ENCODE measurements at regions not wholly inside any gene's neighbourhood (a gene's known extent, or its start where the extent isn't known, plus 50 kb on each side); places are given as distances from the start of the nearest gene placed in this dataset.

- Histone ChIP-seq H3K27me3 (replicated peaks; ENCODE audit: insufficient read depth, low read length) (no peaks in the 10 kb centered on the region), H3K4me1 (ENCODE audit: low read length) (no peaks in the 10 kb centered on the region), H3K79me2 (ENCODE audit: low read length) (no peaks in the 10 kb centered on the region), H3K9me2 (replicated peaks; ENCODE audit: insufficient read depth, low read length) (no peaks in the 10 kb centered on the region), H3F3A (ENCODE audit: insufficient read depth, low read length) (no peaks in the 10 kb centered on the region), H2AFZ (ENCODE audit: low read length) (no peak overlapping the region), H3K4me2 (ENCODE audit: low read depth, low read length) (no peak overlapping the region), H4K20me1 (ENCODE audit: insufficient read depth, low read length) (no peaks in the 10 kb centered on the region), H3K36me3 (replicated peaks; ENCODE audit: insufficient read depth, low read length) (no peaks in the 10 kb centered on the region), H3K27ac (ENCODE audit: low read length) (no peak overlapping the region), H3K9ac (ENCODE audit: low read length) (no peak overlapping the region), H3K9me3 (replicated peaks; ENCODE audit: insufficient read depth, low read length) (no peaks in the 10 kb centered on the region), H3K4me3 (ENCODE audit: low read length) (no peak overlapping the region)
- no peak for DNase-seq
- TF ChIP-seq CTCF (IDR thresholded peaks at IDR 0.05; ENCODE audit: low read length): no peak
- no peak for TF ChIP-seq EZH2 (optimal IDR thresholded peaks at IDR 0.05; ENCODE audit: low read depth, low read length)
- TF ChIP-seq EZH2phosphoT487 (IDR thresholded peaks at IDR 0.05; ENCODE audit: low read length): no peak
These were observed 96.2 kb upstream of the PDE3A start for GRCh38 chr12:20272161-20272560.

GRCh38 chr12:20272801-20273200, 95.5 kb upstream of the PDE3A start:
- H3K4me3 ChIP-seq (ENCODE audit: low read length): no peak overlapping the region
- H3K27ac ChIP-seq (ENCODE audit: low read length): no peak overlapping the region
- H3K4me1 ChIP-seq (ENCODE audit: low read length): no peaks in the 10 kb centered on the region
- no peaks in the 10 kb centered on the region for H3K36me3 ChIP-seq (replicated peaks; ENCODE audit: insufficient read depth, low read length)
- H2AFZ ChIP-seq (ENCODE audit: low read length): no peak overlapping the region
- no peak for DNase-seq
- no peaks in the 10 kb centered on the region for H3K9me2 ChIP-seq (replicated peaks; ENCODE audit: insufficient read depth, low read length)
- no peak overlapping the region for H3K4me2 ChIP-seq (ENCODE audit: low read depth, low read length)
- H3K27me3 ChIP-seq (replicated peaks; ENCODE audit: insufficient read depth, low read length): no peaks in the 10 kb centered on the region
- H4K20me1 ChIP-seq (ENCODE audit: insufficient read depth, low read length): no peaks in the 10 kb centered on the region
- H3K79me2 ChIP-seq (ENCODE audit: low read length): no peaks in the 10 kb centered on the region
- H3K9ac ChIP-seq (ENCODE audit: low read length): no peak overlapping the region
- H3F3A ChIP-seq (ENCODE audit: insufficient read depth, low read length): no peaks in the 10 kb centered on the region
- no peak for TF ChIP-seq EZH2phosphoT487 (IDR thresholded peaks at IDR 0.05; ENCODE audit: low read length)
- no peak for TF ChIP-seq CTCF (IDR thresholded peaks at IDR 0.05; ENCODE audit: low read length)
- TF ChIP-seq EZH2 (optimal IDR thresholded peaks at IDR 0.05; ENCODE audit: low read depth, low read length): no peak
- H3K9me3 ChIP-seq (replicated peaks; ENCODE audit: insufficient read depth, low read length): no peaks in the 10 kb centered on the region

GRCh38 chr12:20274008-20274407, 94.3 kb upstream of the PDE3A start:
- no peak overlapping the region for H3K4me3 ChIP-seq (ENCODE audit: low read length)
- no peak overlapping the region for H3K4me2 ChIP-seq (ENCODE audit: low read depth, low read length)
- no peaks in the 10 kb centered on the region for H3K27me3 ChIP-seq (replicated peaks; ENCODE audit: insufficient read depth, low read length)

More at GRCh38 chr12:20274008-20274407, 94.3 kb upstream of the PDE3A start:
- Histone ChIP-seq H2AFZ (ENCODE audit: low read length) (no peak overlapping the region), H3K9ac (ENCODE audit: low read length) (no peak overlapping the region), H3K36me3 (replicated peaks; ENCODE audit: insufficient read depth, low read length) (no peaks in the 10 kb centered on the region), H3K9me3 (replicated peaks; ENCODE audit: insufficient read depth, low read length) (no peaks in the 10 kb centered on the region), H3K27ac (ENCODE audit: low read length) (no peak overlapping the region), H4K20me1 (ENCODE audit: insufficient read depth, low read length) (no peaks in the 10 kb centered on the region), H3K4me1 (ENCODE audit: low read length) (no peaks in the 10 kb centered on the region), H3K79me2 (ENCODE audit: low read length) (no peaks in the 10 kb centered on the region), H3F3A (ENCODE audit: insufficient read depth, low read length) (no peaks in the 10 kb centered on the region), H3K9me2 (replicated peaks; ENCODE audit: insufficient read depth, low read length) (no peaks in the 10 kb centered on the region)
- no peak for DNase-seq
- TF ChIP-seq EZH2phosphoT487 (IDR thresholded peaks at IDR 0.05; ENCODE audit: low read length) (no peak), CTCF (IDR thresholded peaks at IDR 0.05; ENCODE audit: low read length) (no peak), EZH2 (optimal IDR thresholded peaks at IDR 0.05; ENCODE audit: low read depth, low read length) (no peak)
